Stomach (tissue), 4 donors: ENCODE measurements at regions not wholly inside any gene's neighbourhood (a gene's known extent, or its start where the extent isn't known, plus 50 kb on each side); places are given as distances from the start of the nearest gene placed in this dataset.

ENCODE experiments used
- CTCF ChIP-seq, 7 experiments: fragments of 450-650 bp in 4 of 7; fragments of 200-600 bp in 3 of 7; sonication (generic) in 3 of 7; IDR thresholded peaks; one replicate each; pipeline ENCODE4 v1.5.1; 2016 to 2019; ENCODE audit warnings: antibody characterized with exemption in 7 of 7, control low read depth in 2 of 7, mild to moderate bottlenecking in 1 of 7
- EP300 ChIP-seq: sonication (generic); formaldehyde crosslinking; IDR thresholded peaks from one replicate; pipeline ENCODE4 v1.6.1; 2017; ENCODE audit warnings: antibody characterized with exemption
- POLR2A ChIP-seq, 4 donors: fragments of 450-650 bp; IDR thresholded peaks; one replicate each; pipeline ENCODE4 v1.6.1; 2016; ENCODE audit warnings: antibody characterized with exemption in 4 of 4, control low read depth in 2 of 4, mild to moderate bottlenecking in 1 of 4, moderate library complexity in 1 of 4

- TF ChIP-seq EP300 (no peak), CTCF (IDR thresholded peaks at IDR 0.05) (no peak), POLR2A (IDR thresholded peaks at IDR 0.05) (no peak)
Measured at GRCh38 chr9:119453490-119453911, 84.3 kb upstream of the BRINP1 start.
